ENCODE measurements at regions not wholly inside any gene's neighbourhood (a gene's known extent, or its start where the extent isn't known, plus 50 kb on each side); places are given as distances from the start of the nearest gene placed in this dataset.

- TF ChIP-seq CTCF (IDR thresholded peaks at IDR 0.05 in 8 of 11, conservative IDR thresholded peaks at IDR 0.05 in 3 of 11): no peak
- TF ChIP-seq POLR2AphosphoS5 (IDR thresholded peaks at IDR 0.05): no peak
- no peak for TF ChIP-seq POLR2A (IDR thresholded peaks at IDR 0.05)
Observed at GRCh38 chr4:134345244-134345643, 143.7 kb upstream of the PABPC4L start.
